ENCODE measurements at regions not wholly inside any gene's neighbourhood (a gene's known extent, or its start where the extent isn't known, plus 50 kb on each side); places are given as distances from the start of the nearest gene placed in this dataset.

- TF ChIP-seq, protein P1, sequence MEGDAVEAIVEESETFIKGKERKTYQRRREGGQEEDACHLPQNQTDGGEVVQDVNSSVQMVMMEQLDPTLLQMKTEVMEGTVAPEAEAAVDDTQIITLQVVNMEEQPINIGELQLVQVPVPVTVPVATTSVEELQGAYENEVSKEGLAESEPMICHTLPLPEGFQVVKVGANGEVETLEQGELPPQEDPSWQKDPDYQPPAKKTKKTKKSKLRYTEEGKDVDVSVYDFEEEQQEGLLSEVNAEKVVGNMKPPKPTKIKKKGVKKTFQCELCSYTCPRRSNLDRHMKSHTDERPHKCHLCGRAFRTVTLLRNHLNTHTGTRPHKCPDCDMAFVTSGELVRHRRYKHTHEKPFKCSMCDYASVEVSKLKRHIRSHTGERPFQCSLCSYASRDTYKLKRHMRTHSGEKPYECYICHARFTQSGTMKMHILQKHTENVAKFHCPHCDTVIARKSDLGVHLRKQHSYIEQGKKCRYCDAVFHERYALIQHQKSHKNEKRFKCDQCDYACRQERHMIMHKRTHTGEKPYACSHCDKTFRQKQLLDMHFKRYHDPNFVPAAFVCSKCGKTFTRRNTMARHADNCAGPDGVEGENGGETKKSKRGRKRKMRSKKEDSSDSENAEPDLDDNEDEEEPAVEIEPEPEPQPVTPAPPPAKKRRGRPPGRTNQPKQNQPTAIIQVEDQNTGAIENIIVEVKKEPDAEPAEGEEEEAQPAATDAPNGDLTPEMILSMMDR (IDR thresholded peaks at IDR 0.05; ENCODE audit: low read depth, low read length): no peak
- no peak for TF ChIP-seq EZH2phosphoT487 (IDR thresholded peaks at IDR 0.05; ENCODE audit: low read depth)
These were observed 215.7 kb downstream of the SEMA6A start for GRCh38 chr5:116358911-116359418.
